A549 (cell line): ENCODE measurements at regions not wholly inside any gene's neighbourhood (a gene's known extent, or its start where the extent isn't known, plus 50 kb on each side); places are given as distances from the start of the nearest gene placed in this dataset.

Experiments
- ATAC-seq, 2 experiments: fragments of 200-7000 bp in 1 of 2; fragments of >200 bp in 1 of 2; cut with Nextera tagmentation in 1 of 2; cut with Tn5 transposase in 1 of 2; 3 replicates each; pipeline versions ENCODE4 v1.8.0 to v1.9.1; 2018 to 2020; ENCODE audit warnings: mild to moderate bottlenecking in 1 of 2, moderate library complexity in 1 of 2
- CTCF ChIA-PET: fragments of 300-600 bp; sonication (Branson Sonifier 250); formaldehyde crosslinking; extraction: SDS; loops from one replicate; lab custom pipeline; 2021; ENCODE audit warnings: antibody characterized with exemption, inconsistent platforms; lab: Yijun Ruan, JAX
- POLR2A ChIA-PET: fragments of 350-600 bp; formaldehyde crosslinking; extraction: SDS; loops from one replicate; lab custom pipeline; 2021; ENCODE audit warnings: antibody characterized with exemption, inconsistent platforms; lab: Yijun Ruan, JAX
- DNase-seq, 2 experiments: peaks; one replicate each; pipeline versions ENCODE4 v3.0.0 to v3.0.0-alpha.2; 2011 to 2016; ENCODE audit warnings: low read depth in 1 of 2, low spot score in 1 of 2
- FAIRE-seq: peaks from 2 replicates; lab custom pipeline; 2011; peaks lifted over from hg19 to GRCh38; lab: Jason Lieb, UNC
- H3K27ac ChIP-seq, 2 experiments: fragments of >200 bp; sonication (Bioruptor Twin); formaldehyde crosslinking; 3 replicates each; pipeline ENCODE4 v1.5.1; 2016 to 2017
- H3K4me1 ChIP-seq: fragments of >200 bp; sonication (Bioruptor Twin); formaldehyde crosslinking; 3 replicates; pipeline ENCODE4 v1.6.1; 2016
- H3K4me2 ChIP-seq: fragments of >200 bp; sonication (Bioruptor Twin); formaldehyde crosslinking; 3 replicates; pipeline ENCODE4 v1.6.1; 2016
- H3K4me3 ChIP-seq: fragments of >200 bp; sonication (Bioruptor Twin); formaldehyde crosslinking; 3 replicates; pipeline ENCODE4 v1.5.1; 2016
- H3K9me3 ChIP-seq: fragments of >200 bp; sonication (Bioruptor Twin); formaldehyde crosslinking; 3 replicates; pipeline ENCODE4 v1.6.1; 2016
- BHLHE40 ChIP-seq: IDR thresholded peaks from 2 replicates; pipeline ENCODE4 v1.6.1; 2012; ENCODE audit warnings: low read depth, low read length, inconsistent platforms
- CBX2 ChIP-seq: fragments of 200-600 bp; sonication (generic); IDR thresholded peaks from 2 replicates; pipeline ENCODE4 v1.6.1; 2016; ENCODE audit warnings: low read depth, mild to moderate bottlenecking, borderline replicate concordance
- CHD2 ChIP-seq: fragments of 150-350 bp; IDR thresholded peaks from 2 replicates; pipeline ENCODE4 v1.6.1; 2014; ENCODE audit warnings: low read length; ENCODE audit not compliant: partially characterized antibody
- CHD4 ChIP-seq: fragments of 200-600 bp; sonication (generic); IDR thresholded peaks from 2 replicates; pipeline ENCODE4 v1.6.1; 2016; ENCODE audit warnings: antibody characterized with exemption, mild to moderate bottlenecking, borderline replicate concordance
- EP300 ChIP-seq, 2 experiments: fragments of >200 bp; sonication (Bioruptor Twin); formaldehyde crosslinking; IDR thresholded peaks; 2 replicates in 1 of 2; 3 replicates in 1 of 2; pipeline ENCODE4 v1.6.1; 2016 to 2017
- ESRRA ChIP-seq: fragments of 150-350 bp; IDR thresholded peaks from 2 replicates; pipeline ENCODE4 v1.6.1; 2014; ENCODE audit warnings: mild to moderate bottlenecking, low read length, borderline replicate concordance
- FOSB ChIP-seq: fragments of 250-450 bp; sonication (Bioruptor Pico); IDR thresholded peaks from 2 replicates; pipeline ENCODE4 v1.5.0; 2020; ENCODE audit warnings: mild to moderate bottlenecking, moderate library complexity
- GATA3 ChIP-seq: IDR thresholded peaks from 2 replicates; pipeline ENCODE4 v1.6.1; 2012; ENCODE audit warnings: borderline replicate concordance
- HEYL ChIP-seq: fragments of 250-450 bp; sonication (Bioruptor Pico); IDR thresholded peaks from 2 replicates; pipeline ENCODE4 v1.8.0; 2021; ENCODE audit warnings: mild to moderate bottlenecking, moderate library complexity
- HOXA7 ChIP-seq: fragments of 250-450 bp; sonication (Bioruptor Pico); IDR thresholded peaks from 2 replicates; pipeline ENCODE4 v1.5.0; 2020; ENCODE audit warnings: mild to moderate bottlenecking, moderate library complexity
- HOXB5 ChIP-seq: fragments of 250-450 bp; sonication (Bioruptor Pico); IDR thresholded peaks from 2 replicates; pipeline ENCODE4 v1.5.0; 2020; ENCODE audit warnings: mild to moderate bottlenecking, moderate library complexity
- JUN ChIP-seq, 2 experiments: fragments of >200 bp; sonication (Bioruptor Twin); formaldehyde crosslinking; IDR thresholded peaks; 2 replicates in 1 of 2; 3 replicates in 1 of 2; pipeline ENCODE4 v1.6.1; 2016 to 2017
- JUNB ChIP-seq: fragments of >200 bp; sonication (Bioruptor Twin); formaldehyde crosslinking; IDR thresholded peaks from 2 replicates; pipeline ENCODE4 v1.6.1; 2016
- MAZ ChIP-seq: fragments of 150-350 bp; IDR thresholded peaks from 2 replicates; pipeline ENCODE4 v1.6.1; 2014; ENCODE audit warnings: antibody characterized with exemption, low read depth, low read length, borderline replicate concordance
- NFE2L2 ChIP-seq: fragments of 150-350 bp; conservative IDR thresholded peaks from 2 replicates; pipeline ENCODE4 v1.6.1; 2014; ENCODE audit warnings: low read length
- NPAS2 ChIP-seq: fragments of 250-450 bp; sonication (Bioruptor Pico); IDR thresholded peaks from 2 replicates; pipeline ENCODE4 v1.8.0; 2022; ENCODE audit warnings: mild to moderate bottlenecking, moderate library complexity, borderline replicate concordance
- NR3C1 ChIP-seq: fragments of >200 bp; sonication (Bioruptor Twin); formaldehyde crosslinking; IDR thresholded peaks from 3 replicates; pipeline ENCODE4 v1.6.1; 2017
- POLR2A ChIP-seq: IDR thresholded peaks from 2 replicates; pipeline ENCODE4 v1.6.1; 2012; ENCODE audit warnings: mild to moderate bottlenecking, low read length
- RAD21 ChIP-seq, 2 experiments: fragments of >200 bp in 1 of 2; sonication (Bioruptor Twin) in 1 of 2; formaldehyde crosslinking in 1 of 2; IDR thresholded peaks in 1 of 2; conservative IDR thresholded peaks in 1 of 2; 2 replicates in 1 of 2; 3 replicates in 1 of 2; pipeline ENCODE4 v1.6.1; 2012 to 2018; ENCODE audit warnings: inconsistent platforms in 1 of 2
- RCOR1 ChIP-seq: fragments of 150-350 bp; IDR thresholded peaks from 2 replicates; pipeline ENCODE4 v1.6.1; 2014; ENCODE audit warnings: antibody characterized with exemption, low read length, low read depth
- RFX5 ChIP-seq: fragments of 450-650 bp; IDR thresholded peaks from 2 replicates; pipeline ENCODE4 v1.7.1; 2014; ENCODE audit warnings: antibody characterized with exemption, mild to moderate bottlenecking, moderate library complexity
- RNF2 ChIP-seq: fragments of 200-600 bp; sonication (generic); IDR thresholded peaks from 2 replicates; pipeline ENCODE4 v1.6.1; 2016; ENCODE audit warnings: low read depth, mild to moderate bottlenecking, antibody characterized with exemption, moderate library complexity, borderline replicate concordance
- SMC3 ChIP-seq: fragments of >200 bp; sonication (Bioruptor Twin); formaldehyde crosslinking; IDR thresholded peaks from 3 replicates; pipeline ENCODE4 v1.6.1; 2018; ENCODE audit warnings: inconsistent platforms
- ZC3H11A ChIP-seq: fragments of 450-650 bp; IDR thresholded peaks from 2 replicates; pipeline ENCODE4 v1.6.1; 2014; ENCODE audit warnings: antibody characterized with exemption, mild to moderate bottlenecking
- ZFP36 ChIP-seq: fragments of 450-650 bp; IDR thresholded peaks from 2 replicates; pipeline ENCODE4 v1.6.1; 2014; ENCODE audit warnings: borderline replicate concordance; ENCODE audit not compliant: partially characterized antibody
- WGBS: methylation state at CpG from one replicate; pipeline ENCODE4 v1.1.6; 2017; ENCODE audit errors: missing lambda C conversion rate; 5-methylcytosine and 5-hydroxymethylcytosine counted together
- TF ChIP-seq, protein P1 (sequence below): fragments of 200-600 bp; sonication (generic); IDR thresholded peaks from 2 replicates; pipeline ENCODE4 v1.6.1; 2016; ENCODE audit warnings: antibody characterized with exemption, mild to moderate bottlenecking, moderate library complexity
- TF ChIP-seq, protein P2 (sequence below): fragments of 250-450 bp; sonication (Bioruptor Pico); IDR thresholded peaks from 2 replicates; pipeline ENCODE4 v1.5.0; 2021; ENCODE audit warnings: mild to moderate bottlenecking, moderate library complexity, borderline replicate concordance
- TF ChIP-seq, protein P3 (sequence below): fragments of >200 bp; sonication (Bioruptor Twin); formaldehyde crosslinking; IDR thresholded peaks from 3 replicates; pipeline ENCODE4 v1.6.1; 2016
- TF ChIP-seq, protein P4 (sequence below): IDR thresholded peaks from 2 replicates; pipeline ENCODE4 v1.6.1; 2012

DNA sequence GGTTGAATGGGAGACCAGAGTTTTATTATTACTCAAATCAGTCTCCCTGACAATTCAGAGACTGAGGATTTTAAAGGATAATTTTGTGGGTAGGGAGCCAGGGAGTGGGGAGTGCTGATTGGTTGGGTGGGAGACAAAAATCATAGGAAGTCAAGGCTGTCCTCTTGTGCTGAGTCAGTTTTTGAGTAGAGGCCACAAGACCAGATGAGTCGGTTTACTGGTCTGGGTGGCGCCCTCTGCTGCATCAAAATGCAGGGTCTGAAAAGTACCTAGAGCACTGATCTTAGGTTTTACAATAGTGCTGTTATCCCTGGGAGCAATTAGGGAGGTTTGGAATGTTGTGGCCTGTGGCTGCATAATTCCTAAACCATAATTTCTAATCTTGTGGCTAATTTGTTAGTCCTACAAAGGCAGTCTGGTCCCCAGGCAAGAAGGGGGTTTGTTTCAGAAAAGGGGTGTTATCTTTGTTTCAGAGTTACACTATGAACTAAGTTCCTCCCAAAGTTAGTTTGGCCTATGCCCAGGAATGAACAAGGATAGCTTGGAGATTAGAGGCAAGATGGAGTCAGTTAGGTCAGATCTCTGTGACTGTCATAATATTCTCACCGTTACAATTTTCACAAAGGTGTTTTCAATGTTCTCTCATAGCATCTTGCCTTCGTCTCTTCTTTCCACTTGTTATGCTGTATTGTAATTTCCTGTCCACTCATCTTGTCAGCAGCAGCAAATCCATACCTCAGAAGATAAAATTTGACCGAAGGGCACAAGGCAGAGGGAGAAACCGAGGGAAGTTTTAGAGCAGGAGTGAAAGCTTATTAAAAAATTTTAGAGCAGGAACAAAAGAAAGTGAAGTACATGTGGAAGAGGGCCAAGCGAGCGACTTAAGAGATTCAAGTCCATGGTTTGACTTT, 59.2 kb upstream of the CLINT1 start (continued):
- TF ChIP-seq, protein P1, sequence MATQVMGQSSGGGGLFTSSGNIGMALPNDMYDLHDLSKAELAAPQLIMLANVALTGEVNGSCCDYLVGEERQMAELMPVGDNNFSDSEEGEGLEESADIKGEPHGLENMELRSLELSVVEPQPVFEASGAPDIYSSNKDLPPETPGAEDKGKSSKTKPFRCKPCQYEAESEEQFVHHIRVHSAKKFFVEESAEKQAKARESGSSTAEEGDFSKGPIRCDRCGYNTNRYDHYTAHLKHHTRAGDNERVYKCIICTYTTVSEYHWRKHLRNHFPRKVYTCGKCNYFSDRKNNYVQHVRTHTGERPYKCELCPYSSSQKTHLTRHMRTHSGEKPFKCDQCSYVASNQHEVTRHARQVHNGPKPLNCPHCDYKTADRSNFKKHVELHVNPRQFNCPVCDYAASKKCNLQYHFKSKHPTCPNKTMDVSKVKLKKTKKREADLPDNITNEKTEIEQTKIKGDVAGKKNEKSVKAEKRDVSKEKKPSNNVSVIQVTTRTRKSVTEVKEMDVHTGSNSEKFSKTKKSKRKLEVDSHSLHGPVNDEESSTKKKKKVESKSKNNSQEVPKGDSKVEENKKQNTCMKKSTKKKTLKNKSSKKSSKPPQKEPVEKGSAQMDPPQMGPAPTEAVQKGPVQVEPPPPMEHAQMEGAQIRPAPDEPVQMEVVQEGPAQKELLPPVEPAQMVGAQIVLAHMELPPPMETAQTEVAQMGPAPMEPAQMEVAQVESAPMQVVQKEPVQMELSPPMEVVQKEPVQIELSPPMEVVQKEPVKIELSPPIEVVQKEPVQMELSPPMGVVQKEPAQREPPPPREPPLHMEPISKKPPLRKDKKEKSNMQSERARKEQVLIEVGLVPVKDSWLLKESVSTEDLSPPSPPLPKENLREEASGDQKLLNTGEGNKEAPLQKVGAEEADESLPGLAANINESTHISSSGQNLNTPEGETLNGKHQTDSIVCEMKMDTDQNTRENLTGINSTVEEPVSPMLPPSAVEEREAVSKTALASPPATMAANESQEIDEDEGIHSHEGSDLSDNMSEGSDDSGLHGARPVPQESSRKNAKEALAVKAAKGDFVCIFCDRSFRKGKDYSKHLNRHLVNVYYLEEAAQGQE = no peak
- no peak for TF ChIP-seq JUN (IDR thresholded peaks at IDR 0.05)
- no peak for TF ChIP-seq GATA3
- TF ChIP-seq BHLHE40 = no peak
- TF ChIP-seq JUNB = no peak
- TF ChIP-seq ZFP36 = no peak
- TF ChIP-seq RNF2 = no peak
- no peak for TF ChIP-seq HOXA7
- TF ChIP-seq RAD21 (conservative IDR thresholded peaks at IDR 0.05 in 1 of 2, IDR thresholded peaks at IDR 0.05 in 1 of 2) = peak; percentile 62 to 71
- TF ChIP-seq EP300 (IDR thresholded peaks at IDR 0.05) = no peak
- TF ChIP-seq HOXB5 (CRISPR knock-in tag) = no peak
- TF ChIP-seq NR3C1 = no peak
- TF ChIP-seq SMC3 = peak; percentile 83
- no peak for TF ChIP-seq RCOR1
- TF ChIP-seq FOSB (CRISPR knock-in tag) = no peak
- TF ChIP-seq ZC3H11A = no peak
- TF ChIP-seq NPAS2 = no peak
- no peak for TF ChIP-seq CHD2
- no peak for TF ChIP-seq NFE2L2

DNA sequence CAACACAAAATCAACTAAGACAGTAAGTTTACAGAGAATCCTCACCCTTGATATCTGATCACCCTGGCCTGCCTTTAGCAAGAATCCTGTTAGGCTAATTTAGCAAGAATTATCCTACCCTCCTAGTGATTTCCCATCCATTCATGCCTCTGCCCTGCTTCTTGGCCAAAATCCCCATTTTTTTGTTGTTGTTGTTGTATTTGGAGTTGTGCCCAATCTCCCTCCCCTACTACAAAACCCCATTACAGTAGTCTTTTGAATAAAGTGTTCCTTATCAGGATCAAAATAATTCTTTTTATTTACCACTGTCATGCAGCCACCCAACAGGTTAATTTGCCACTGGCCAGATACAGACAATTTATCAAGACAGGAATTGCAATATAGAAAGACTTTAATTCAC, 58.5 kb upstream of the CLINT1 start:
- no peak overlapping the region for H3K4me3 ChIP-seq
- CTCF ChIA-PET = interaction anchor here (0.6 to 3.0 kb wide), 12 partner anchors 12 to 106 kb away, joined by 3 to 19 read pairs (median 4); no protein-coding TSS in a partner anchor
- peaks cover 8% of the 10 kb centered on the region; the same call in 1 of the 3 replicates for H3K4me1 ChIP-seq
- no peak for DNase-seq
- TF ChIP-seq, protein P2, sequence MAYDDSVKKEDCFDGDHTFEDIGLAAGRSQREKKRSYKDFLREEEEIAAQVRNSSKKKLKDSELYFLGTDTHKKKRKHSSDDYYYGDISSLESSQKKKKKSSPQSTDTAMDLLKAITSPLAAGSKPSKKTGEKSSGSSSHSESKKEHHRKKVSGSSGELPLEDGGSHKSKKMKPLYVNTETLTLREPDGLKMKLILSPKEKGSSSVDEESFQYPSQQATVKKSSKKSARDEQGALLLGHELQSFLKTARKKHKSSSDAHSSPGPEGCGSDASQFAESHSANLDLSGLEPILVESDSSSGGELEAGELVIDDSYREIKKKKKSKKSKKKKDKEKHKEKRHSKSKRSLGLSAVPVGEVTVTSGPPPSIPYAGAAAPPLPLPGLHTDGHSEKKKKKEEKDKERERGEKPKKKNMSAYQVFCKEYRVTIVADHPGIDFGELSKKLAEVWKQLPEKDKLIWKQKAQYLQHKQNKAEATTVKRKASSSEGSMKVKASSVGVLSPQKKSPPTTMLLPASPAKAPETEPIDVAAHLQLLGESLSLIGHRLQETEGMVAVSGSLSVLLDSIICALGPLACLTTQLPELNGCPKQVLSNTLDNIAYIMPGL (CRISPR knock-in tag) = no peak
- no peaks in the 10 kb centered on the region for H3K9me3 ChIP-seq
- POLR2A ChIA-PET = no interaction called here
- FAIRE-seq = no peak
- no peak overlapping the region for H3K4me2 ChIP-seq
- no peak for ATAC-seq
- H3K27ac ChIP-seq = peak overlapping the region in 1 of 2 experiments; percentile 60; a peak in 2 of 6 replicates

DNA sequence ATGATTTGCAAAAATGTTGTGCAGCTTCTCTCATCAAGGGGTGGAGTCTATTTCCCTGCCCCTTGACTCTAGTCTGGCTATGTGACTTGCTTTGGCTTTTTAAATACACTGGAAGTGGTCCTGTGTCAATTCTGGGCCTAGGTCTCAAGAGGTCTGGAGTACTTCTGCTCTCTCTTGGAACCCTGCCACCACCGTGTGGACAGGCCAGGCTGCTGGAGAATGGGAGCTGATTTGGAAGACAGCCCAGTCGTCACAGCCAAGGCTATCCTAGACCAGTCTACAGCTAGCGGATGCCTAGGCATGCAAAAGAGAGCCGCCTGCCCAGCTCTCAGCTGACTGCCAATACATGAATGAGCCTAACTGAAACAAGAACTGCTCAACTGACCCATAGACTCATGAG, 56.7 kb upstream of the CLINT1 start:
- POLR2A ChIA-PET = no interaction called here
- CTCF ChIA-PET = interaction anchor here (0.6 to 2.1 kb wide), 10 partner anchors 8 to 172 kb away, joined by 3 to 5 read pairs (median 4); partner anchors contain the start of genes CLINT1 and LSM11
- TF ChIP-seq RFX5 (no peak), RNF2 (no peak), POLR2A (no peak), MAZ (no peak), CBX2 (no peak), HEYL (no peak), CHD4 (no peak), EP300 (IDR thresholded peaks at IDR 0.05) (no peak), NFE2L2 (no peak), ESRRA (no peak), GATA3 (no peak), NR3C1 (no peak)
- TF ChIP-seq, protein P3, sequence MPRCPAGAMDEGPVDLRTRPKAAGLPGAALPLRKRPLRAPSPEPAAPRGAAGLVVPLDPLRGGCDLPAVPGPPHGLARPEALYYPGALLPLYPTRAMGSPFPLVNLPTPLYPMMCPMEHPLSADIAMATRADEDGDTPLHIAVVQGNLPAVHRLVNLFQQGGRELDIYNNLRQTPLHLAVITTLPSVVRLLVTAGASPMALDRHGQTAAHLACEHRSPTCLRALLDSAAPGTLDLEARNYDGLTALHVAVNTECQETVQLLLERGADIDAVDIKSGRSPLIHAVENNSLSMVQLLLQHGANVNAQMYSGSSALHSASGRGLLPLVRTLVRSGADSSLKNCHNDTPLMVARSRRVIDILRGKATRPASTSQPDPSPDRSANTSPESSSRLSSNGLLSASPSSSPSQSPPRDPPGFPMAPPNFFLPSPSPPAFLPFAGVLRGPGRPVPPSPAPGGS = no peak
- TF ChIP-seq, protein P4, sequence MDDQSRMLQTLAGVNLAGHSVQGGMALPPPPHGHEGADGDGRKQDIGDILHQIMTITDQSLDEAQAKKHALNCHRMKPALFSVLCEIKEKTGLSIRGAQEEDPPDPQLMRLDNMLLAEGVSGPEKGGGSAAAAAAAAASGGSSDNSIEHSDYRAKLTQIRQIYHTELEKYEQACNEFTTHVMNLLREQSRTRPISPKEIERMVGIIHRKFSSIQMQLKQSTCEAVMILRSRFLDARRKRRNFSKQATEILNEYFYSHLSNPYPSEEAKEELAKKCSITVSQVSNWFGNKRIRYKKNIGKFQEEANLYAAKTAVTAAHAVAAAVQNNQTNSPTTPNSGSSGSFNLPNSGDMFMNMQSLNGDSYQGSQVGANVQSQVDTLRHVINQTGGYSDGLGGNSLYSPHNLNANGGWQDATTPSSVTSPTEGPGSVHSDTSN = no peak

More for the DNA sequence above, 56.7 kb upstream of the CLINT1 start:
- peak in 1 of 2 experiments; percentile 31 for DNase-seq
- WGBS = 69% methylated on average over 4 of the region's 4 CpGs
- no peak overlapping the region for H3K4me2 ChIP-seq
- no peak overlapping the region for H3K27ac ChIP-seq
- no peaks in the 10 kb centered on the region for H3K9me3 ChIP-seq
- H3K4me1 ChIP-seq = peaks cover 8% of the 10 kb centered on the region; the same call in 1 of the 3 replicates
- FAIRE-seq = no peak
- ATAC-seq = peak in 1 of 2 experiments; percentile 25; a peak in 2 of 6 replicates
- H3K4me3 ChIP-seq = no peak overlapping the region
